ENCODE measurements at regions not wholly inside any gene's neighbourhood (a gene's known extent, or its start where the extent isn't known, plus 50 kb on each side); places are given as distances from the start of the nearest gene placed in this dataset.
"Not testable (repeated sequence)": the region's sequence is repeated elsewhere in the genome, so short reads cannot be mapped to it uniquely, and the experiment has no call there.

DNA sequence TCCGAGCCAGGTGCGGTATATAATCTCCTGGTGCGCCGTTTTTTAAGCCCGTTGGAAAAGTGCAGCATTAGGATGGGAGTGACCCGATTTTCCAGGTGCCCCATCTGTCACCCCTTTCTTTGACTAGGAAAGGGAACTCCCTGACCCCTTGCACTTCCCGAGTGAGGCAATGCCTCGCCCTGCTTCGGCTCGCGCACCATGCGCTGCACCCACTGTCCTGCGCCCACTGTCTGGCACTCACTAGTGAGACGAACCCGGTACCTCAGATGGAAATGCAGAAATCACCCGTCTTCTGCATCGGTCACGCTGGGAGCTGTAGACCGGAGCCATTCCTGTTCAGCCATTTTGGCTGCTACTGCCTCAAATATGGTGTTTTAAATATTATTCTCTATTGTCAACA lies 198.0 kb downstream of the MEIS1 start:
- H3K27me3 ChIP-seq; DNase-seq; H3K4me3 ChIP-seq; intact Hi-C loops (cut with DNase I); H3K36me3 ChIP-seq (replicated peaks in 1 of 2; ENCODE audit: insufficient read depth in 1 of 2, low read depth in 2 of 2); H3K9me3 ChIP-seq; H3K27ac ChIP-seq; ATAC-seq; H3K4me1 ChIP-seq: not testable (repeated sequence)
- WGBS, 2 donors: 93 to 94% methylated on average over 19 of the region's 19 CpGs

DNA sequence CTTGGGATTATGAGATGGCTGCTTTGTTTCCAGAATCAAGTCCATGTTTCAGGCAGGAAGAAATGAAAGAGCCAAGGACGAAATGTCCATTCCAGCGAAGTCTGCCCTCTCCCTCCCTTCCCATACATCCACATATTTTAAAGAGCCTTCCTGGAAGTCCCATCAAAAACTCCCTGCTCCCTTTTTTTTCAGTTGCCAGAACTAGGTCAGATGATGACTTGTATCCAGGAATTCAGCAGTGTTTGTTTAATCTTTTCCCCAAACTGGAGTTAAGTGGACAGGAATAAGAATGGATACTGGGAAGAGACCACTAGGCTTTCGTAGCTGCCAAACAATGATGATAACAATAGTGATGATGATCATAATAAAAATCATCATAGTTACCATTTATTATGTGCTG lies 198.7 kb downstream of the MEIS1 start:
- ATAC-seq: no peak
- intact Hi-C loops (cut with DNase I): no loop called here
- no peaks in the 10 kb centered on the region for H3K9me3 ChIP-seq
- H3K4me3 ChIP-seq: no peak overlapping the region
- no peaks in the 10 kb centered on the region for H3K4me1 ChIP-seq
- no peaks in the 10 kb centered on the region for H3K36me3 ChIP-seq (replicated peaks in 1 of 2; ENCODE audit: insufficient read depth in 1 of 2, low read depth in 2 of 2)
- 84 to 92% methylated on average over 3 of the region's 3 CpGs for WGBS, 2 donors
- TF ChIP-seq, protein P1, sequence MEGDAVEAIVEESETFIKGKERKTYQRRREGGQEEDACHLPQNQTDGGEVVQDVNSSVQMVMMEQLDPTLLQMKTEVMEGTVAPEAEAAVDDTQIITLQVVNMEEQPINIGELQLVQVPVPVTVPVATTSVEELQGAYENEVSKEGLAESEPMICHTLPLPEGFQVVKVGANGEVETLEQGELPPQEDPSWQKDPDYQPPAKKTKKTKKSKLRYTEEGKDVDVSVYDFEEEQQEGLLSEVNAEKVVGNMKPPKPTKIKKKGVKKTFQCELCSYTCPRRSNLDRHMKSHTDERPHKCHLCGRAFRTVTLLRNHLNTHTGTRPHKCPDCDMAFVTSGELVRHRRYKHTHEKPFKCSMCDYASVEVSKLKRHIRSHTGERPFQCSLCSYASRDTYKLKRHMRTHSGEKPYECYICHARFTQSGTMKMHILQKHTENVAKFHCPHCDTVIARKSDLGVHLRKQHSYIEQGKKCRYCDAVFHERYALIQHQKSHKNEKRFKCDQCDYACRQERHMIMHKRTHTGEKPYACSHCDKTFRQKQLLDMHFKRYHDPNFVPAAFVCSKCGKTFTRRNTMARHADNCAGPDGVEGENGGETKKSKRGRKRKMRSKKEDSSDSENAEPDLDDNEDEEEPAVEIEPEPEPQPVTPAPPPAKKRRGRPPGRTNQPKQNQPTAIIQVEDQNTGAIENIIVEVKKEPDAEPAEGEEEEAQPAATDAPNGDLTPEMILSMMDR (IDR thresholded peaks at IDR 0.05): no peak
- no peak for TF ChIP-seq POLR2A (IDR thresholded peaks at IDR 0.05)
- H3K27ac ChIP-seq: no peak overlapping the region
- no peaks in the 10 kb centered on the region for H3K27me3 ChIP-seq
- no peak for DNase-seq

DNA sequence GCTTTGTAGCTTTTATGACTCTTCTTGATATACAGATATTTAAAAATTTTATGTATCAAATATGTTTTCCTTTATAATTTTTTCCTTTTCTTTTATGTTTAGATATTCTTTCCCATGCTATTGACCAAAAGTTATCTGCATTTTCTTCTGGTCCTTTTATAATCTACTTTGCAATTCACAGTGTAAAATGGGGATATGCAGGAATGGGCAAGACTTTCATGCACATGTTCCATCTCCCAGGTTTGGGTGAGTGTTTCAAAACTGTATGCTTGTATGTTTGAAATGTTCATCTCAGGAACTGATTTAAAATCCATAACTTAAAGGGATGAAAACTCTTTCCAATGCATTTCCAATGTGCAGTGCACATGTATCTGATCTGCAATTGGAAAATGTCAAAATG lies 199.9 kb downstream of the MEIS1 start:
- Histone ChIP-seq H3K9me3 (no peaks in the 10 kb centered on the region), H3K4me3 (no peak overlapping the region), H3K27me3 (no peaks in the 10 kb centered on the region), H3K36me3 (replicated peaks in 1 of 2; ENCODE audit: insufficient read depth in 1 of 2, low read depth in 2 of 2) (no peaks in the 10 kb centered on the region), H3K27ac (no peak overlapping the region), H3K4me1 (no peaks in the 10 kb centered on the region)
- intact Hi-C loops (cut with DNase I): no loop called here
- DNase-seq: no peak
- no peak for TF ChIP-seq POLR2A (IDR thresholded peaks at IDR 0.05)
- TF ChIP-seq, protein P1 (IDR thresholded peaks at IDR 0.05): no peak
- ATAC-seq: no peak

DNA sequence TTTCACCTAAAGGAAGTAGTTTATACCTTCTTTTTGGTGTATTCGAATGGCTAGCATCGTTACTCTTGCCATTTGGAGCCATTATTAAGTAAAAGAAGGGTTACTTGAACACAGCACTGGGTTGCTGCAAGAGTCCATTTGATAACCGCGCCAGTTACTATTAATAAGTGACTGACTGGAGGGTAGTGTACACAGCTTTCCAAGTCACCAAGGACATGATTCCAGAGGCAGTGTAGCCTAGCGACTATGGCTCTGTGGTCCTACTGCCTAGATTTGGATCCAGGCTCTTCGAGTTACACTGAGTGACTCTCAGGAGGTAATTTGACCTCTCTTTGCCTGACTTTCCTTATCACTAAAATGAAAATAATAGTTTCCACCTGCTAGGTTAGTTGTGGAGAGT lies 206.8 kb downstream of the MEIS1 start:
- WGBS, 2 donors: 51 to 64% methylated on average over 6 of the region's 6 CpGs
- ATAC-seq (no peak), DNase-seq (no peak)
- H3K4me1 ChIP-seq: no peaks in the 10 kb centered on the region
- intact Hi-C loops (cut with DNase I): no loop called here
- H3K27me3 ChIP-seq: no peaks in the 10 kb centered on the region
- H3K9me3 ChIP-seq: no peaks in the 10 kb centered on the region
- TF ChIP-seq, protein P1 (IDR thresholded peaks at IDR 0.05): no peak
- no peak for TF ChIP-seq POLR2A (IDR thresholded peaks at IDR 0.05)
- H3K4me3 ChIP-seq: no peak overlapping the region
- H3K27ac ChIP-seq: no peak overlapping the region
- H3K36me3 ChIP-seq (replicated peaks in 1 of 2; ENCODE audit: insufficient read depth in 1 of 2, low read depth in 2 of 2): no peaks in the 10 kb centered on the region

DNA sequence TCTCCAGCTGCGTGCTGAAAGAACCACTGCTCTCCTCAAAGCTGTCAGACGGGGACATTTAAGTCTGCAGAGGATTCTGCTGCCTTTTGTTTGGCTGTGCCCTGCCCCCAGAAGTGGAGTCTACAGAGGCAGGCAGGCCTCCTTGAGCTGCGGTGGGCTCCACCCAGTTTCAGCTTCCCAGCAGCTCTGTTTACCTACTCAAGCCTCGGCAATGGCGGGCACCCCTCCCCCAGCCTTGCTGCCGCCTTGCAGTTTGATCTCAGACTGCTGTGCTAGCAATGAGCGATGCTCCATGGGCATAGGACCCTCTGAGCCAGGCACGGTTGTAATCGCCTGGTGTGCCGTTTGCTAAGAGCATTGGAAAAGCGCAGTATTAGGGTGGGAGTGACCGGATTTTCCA lies 213.2 kb downstream of the MEIS1 start:
- ATAC-seq; H3K36me3 ChIP-seq (replicated peaks in 1 of 2; ENCODE audit: insufficient read depth in 1 of 2, low read depth in 2 of 2); intact Hi-C loops (cut with DNase I); H3K4me3 ChIP-seq; H3K4me1 ChIP-seq; H3K9me3 ChIP-seq; H3K27me3 ChIP-seq; H3K27ac ChIP-seq; DNase-seq: not testable (repeated sequence)
- WGBS, 2 donors: 73 to 90% methylated on average over 9 to 12 of the region's 12 CpGs

DNA sequence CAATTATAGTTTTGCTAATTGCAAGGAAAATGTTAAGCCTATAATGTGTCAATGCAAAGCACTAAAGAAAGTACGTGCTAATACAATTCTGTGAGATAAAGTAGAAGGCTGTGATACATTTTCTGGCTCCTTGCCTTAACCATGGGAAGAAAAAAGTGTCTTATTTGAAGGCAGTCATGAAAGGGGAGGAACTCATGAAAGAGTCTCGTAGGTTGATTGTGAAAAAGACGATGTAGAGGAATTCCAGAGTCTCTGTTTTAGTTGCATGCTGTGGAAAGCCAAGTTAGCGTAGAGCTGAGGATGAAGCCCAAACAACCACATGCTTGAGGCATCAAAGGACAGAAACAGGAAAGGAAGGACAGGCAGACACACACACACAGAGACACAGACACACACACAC lies 214.1 kb downstream of the MEIS1 start:
- TF ChIP-seq, protein P1 (IDR thresholded peaks at IDR 0.05): no peak
- no peak for TF ChIP-seq POLR2A (IDR thresholded peaks at IDR 0.05)
- no peaks in the 10 kb centered on the region for H3K9me3 ChIP-seq
- H3K4me1 ChIP-seq: no peaks in the 10 kb centered on the region
- 80 to 84% methylated on average over 4 of the region's 4 CpGs for WGBS, 2 donors
- no peak overlapping the region for H3K4me3 ChIP-seq
- H3K36me3 ChIP-seq (replicated peaks in 1 of 2; ENCODE audit: insufficient read depth in 1 of 2, low read depth in 2 of 2): no peaks in the 10 kb centered on the region
- no peak for DNase-seq
- no peak overlapping the region for H3K27ac ChIP-seq
- intact Hi-C loops (cut with DNase I): no loop called here
- no peaks in the 10 kb centered on the region for H3K27me3 ChIP-seq
- ATAC-seq: no peak
